Uterus (tissue), 2 donors: ENCODE measurements at regions not wholly inside any gene's neighbourhood (a gene's known extent, or its start where the extent isn't known, plus 50 kb on each side); places are given as distances from the start of the nearest gene placed in this dataset.

Experiments used
- POLR2A ChIP-seq, 2 donors: fragments of 450-650 bp; IDR thresholded peaks; one replicate each; pipeline ENCODE4 v1.6.1; 2016; ENCODE audit warnings: antibody characterized with exemption in 2 of 2, mild to moderate bottlenecking in 1 of 2, moderate library complexity in 1 of 2
- TF ChIP-seq, protein P1 (sequence below), 4 experiments: fragments of 200-600 bp in 2 of 4; fragments of 450-650 bp in 2 of 4; sonication (generic) in 2 of 4; IDR thresholded peaks; one replicate each; pipeline ENCODE4 v1.5.1; 2016 to 2019; ENCODE audit warnings: antibody characterized with exemption in 4 of 4, mild to moderate bottlenecking in 2 of 4, moderate library complexity in 1 of 4

DNA sequence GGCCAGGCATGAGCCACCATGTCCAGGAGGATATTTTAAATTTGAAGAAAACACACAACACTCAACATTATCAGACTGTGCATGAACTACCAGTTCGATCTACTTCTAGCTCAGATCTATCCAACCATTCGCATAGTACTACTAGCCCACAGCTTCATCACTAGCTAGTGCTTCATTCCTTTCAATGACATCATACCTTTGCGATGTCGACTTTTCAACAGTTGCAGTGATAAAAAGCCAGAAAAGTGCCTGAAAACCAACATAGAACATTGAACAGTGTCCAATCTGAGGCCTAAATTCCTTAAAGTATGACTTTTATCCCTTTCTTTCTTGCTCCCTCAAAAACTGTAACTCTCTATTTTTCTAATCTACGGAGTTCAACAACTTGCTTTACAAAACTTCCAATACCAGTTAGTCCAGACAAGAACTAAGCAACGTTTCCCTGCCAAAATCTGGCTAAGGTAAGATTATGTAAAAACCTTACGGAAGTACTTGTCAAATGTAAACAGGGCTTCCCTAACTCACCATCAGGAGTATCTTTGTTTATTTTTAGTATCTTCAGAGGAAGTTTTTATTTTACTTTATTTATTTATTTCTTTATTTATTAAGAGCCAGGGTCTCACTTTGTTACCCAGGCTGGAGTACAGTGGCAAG, 434.0 kb upstream of the JARID2 start:
- TF ChIP-seq, protein P1, sequence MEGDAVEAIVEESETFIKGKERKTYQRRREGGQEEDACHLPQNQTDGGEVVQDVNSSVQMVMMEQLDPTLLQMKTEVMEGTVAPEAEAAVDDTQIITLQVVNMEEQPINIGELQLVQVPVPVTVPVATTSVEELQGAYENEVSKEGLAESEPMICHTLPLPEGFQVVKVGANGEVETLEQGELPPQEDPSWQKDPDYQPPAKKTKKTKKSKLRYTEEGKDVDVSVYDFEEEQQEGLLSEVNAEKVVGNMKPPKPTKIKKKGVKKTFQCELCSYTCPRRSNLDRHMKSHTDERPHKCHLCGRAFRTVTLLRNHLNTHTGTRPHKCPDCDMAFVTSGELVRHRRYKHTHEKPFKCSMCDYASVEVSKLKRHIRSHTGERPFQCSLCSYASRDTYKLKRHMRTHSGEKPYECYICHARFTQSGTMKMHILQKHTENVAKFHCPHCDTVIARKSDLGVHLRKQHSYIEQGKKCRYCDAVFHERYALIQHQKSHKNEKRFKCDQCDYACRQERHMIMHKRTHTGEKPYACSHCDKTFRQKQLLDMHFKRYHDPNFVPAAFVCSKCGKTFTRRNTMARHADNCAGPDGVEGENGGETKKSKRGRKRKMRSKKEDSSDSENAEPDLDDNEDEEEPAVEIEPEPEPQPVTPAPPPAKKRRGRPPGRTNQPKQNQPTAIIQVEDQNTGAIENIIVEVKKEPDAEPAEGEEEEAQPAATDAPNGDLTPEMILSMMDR (IDR thresholded peaks at IDR 0.05), result no peak
- no peak for TF ChIP-seq POLR2A (IDR thresholded peaks at IDR 0.05)
